ENCODE measurements at regions not wholly inside any gene's neighbourhood (a gene's known extent, or its start where the extent isn't known, plus 50 kb on each side); places are given as distances from the start of the nearest gene placed in this dataset.
"Not testable (repeated sequence)": the region's sequence is repeated elsewhere in the genome, so short reads cannot be mapped to it uniquely, and the experiment has no call there.

DNA sequence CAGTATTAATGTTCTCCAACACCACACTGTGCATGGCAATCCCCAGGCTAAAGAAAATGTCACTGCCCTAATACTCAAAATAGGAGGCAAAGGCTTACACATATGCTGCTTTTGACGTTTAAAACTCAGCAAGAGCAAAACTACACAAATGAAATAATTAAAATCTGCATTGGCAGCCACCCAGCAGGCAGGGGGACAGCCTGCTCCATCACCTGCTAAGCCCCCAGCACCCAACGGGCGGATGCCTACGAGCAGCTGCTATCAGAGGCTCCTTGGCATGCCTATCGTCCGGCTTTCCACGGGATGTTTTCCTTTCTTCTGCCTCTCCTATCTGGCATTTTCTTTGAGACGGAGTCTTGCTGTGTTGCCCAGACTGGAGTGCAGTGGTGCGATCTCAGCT is 337.5 kb downstream of the SOX9 start:
- DNase-seq, result peak in 1 of 2 experiments; percentile 4

DNA sequence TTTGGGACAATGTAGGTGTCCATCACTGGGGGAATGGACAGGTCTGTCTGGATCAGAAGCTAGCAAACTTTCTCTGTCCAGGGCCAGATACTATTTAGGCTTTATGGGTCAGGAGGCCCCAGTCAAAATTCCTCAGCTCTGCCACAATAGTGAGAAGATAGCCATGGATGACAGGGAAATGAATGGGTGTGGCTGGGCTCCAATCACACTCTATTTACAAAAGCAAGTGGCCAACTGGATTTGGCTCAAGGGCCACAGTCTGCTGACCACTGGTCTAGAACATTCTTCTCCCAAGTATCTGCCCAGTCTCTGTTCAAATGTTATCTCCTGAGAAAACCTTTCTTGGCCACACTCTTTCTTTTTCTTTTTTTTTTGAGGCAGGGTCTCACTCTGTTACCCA is 339.9 kb downstream of the SOX9 start:
- no peak for DNase-seq

DNA sequence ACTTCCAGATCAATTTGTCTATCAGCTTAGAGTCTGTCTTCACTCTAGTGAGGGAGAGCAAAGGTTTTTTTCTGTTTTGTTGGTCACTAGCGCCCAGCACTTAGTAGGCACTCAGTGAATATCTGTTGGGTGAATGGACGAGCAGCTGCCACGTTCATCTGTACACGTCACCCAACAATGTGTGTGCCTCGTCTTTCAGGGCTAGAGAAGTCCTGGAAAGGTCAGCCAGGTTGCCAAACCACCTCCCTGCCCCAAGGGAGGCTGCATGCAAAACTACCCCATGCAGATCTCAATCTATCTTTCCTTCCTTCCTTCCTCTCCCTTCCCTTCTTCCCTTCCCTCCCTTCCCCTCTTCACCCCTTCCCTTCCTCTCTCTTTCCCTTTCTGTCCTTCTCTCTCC is 340.9 kb downstream of the SOX9 start:
- DNase-seq, result no peak

DNA sequence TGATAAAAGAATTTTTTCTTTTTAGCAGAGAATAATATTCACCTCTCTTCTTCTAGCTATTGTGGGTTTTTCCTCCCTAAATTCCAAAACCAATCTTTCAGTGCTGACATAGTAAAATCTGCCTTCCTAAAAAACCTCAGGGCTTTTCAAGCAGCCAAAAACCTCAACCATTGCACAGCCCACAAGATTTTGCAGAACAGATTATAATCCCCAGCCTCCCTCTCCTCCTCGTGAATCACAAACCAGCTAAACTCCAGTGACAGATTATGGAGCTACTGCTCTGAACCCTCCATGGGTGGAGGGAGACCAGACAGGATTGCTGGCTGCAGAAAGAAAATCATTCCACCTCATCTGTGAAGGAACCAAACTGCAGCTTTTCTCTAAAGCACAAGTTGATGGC is 341.6 kb downstream of the SOX9 start:
- no peak for DNase-seq

DNA sequence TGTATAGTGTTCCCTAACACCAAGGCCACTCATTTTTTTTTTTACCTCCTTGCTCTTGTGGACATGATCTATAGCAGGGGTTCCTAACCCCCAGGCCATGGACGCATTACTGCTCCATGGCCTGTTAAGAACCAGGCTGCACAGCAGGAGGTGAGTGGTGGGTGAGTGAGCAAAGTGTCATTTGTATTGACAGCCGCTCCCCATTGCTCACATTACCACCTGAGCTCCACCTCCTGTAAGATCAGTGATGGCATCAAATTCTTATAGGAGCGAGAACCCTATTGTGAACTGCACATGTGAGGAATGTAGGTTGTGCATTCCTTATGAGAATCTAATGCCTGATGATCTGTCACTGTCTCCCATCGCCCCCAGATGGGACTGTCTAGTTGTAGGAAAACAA is 342.0 kb downstream of the SOX9 start:
- no peak for DNase-seq

DNA sequence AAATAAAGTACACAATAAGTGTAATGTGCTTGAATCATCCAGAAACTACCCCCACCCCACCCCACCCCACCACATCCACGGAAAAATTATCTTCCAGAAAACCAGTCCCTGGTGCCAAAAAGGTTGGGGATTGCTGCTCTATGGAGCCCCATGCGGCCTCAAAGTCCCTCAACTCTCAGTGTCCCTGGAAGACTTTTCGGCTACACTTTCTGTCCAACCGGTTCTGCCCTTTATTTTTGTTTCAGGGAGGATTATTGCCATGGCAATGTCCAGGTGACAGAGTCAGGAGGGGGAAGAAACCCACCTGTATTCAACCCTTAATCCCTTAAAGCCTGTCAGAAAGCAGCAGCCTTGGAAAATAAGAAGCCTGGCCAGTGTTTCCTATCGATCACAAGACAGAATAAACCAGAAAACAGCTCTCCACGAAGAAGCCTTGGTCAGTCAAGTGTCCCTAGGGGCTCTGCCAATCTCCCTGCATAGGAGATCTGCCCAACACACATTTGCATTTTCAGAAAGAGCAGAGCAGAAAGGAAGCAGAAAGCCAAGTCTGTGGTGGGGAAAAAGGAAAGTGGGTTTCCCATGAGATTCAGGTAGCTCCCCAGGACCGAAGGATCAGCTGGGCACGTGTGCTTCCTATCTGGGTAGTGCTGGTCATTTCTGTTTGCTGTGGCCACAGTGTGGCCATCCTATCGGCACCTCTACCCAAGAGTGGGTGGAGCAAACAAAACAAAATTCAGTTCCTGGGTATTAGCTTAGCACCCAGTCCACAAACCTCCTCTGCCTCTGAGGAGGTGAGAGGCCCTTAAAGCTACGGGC is 342.7 kb downstream of the SOX9 start:
- no peak for DNase-seq

DNA sequence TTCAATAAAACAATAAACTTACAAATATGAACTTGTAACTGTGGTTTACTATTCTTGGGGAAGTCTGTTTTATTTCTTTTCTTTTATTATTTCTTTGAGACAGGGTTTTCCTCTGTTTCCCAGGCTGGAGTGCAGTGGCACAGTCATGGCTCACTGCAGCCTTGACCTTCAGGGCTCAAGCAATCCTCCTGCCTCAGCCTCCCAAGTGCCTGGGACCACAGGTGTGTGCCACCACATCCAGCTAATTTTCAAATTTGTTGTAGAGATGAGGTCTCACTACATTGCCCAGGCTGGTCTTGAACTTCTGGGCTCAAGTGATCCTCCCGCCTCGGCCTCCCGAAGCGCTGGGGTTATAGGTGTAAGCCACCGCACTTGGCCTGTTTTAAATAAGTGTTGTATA is 343.4 kb downstream of the SOX9 start:
- not testable (repeated sequence) for DNase-seq

DNA sequence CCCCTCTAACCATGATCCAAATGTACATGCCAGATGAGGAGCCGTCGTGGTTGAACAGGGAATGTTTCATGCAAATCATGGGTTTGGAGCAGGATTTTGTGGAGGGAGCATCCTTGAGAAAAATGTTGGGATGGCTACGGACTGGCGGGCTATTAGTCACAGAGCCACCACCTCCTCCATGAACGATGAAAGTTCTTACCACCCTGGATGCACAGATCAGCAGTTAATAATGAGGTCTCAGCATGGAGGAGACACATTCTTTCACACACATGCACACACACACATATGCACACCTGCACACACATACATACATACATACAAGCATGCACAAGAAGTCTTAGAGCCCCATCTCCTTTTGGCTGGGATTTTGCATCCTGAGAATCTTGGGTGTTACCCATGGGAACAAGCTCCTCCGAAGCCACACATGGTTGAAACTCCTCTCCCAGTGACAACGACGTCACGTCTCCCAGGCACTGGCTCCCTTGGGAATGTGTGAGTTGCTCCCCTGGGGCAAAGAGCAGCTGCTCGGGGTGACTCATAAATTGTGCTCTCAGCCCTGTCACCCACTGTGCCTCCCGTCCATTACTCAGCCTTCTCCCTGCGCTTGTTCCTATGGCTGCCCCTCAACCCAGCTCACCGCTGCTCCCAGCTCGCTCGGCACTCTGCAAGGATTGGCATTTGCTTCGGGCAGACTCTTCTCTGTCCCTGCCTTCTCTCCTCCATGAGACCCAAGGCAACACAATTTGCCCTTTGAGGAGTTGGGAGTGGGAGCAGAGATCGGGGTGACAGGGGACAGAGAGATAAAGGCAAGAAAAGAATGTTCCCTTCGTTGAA is 344.6 kb downstream of the SOX9 start:
- DNase-seq, result no peak

DNA sequence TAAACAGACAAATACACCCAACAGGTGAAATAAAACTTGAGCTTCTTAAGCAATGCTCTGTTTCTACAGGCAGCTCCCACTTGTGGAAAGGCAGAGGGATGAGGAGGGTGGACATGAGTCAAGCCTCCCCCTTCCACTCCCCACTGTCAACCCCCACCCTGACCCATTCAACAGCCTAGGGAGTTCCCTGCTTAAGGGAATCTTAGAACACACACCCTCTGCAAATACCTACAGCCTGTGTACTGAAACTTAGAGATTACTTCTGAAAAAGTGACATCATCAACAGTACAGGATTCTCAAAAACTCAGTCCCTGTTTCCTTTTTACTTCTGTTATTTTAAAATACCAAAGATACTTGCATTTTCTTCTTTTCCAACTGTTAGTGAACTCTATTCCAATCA is 345.4 kb downstream of the SOX9 start:
- DNase-seq, result no peak

DNA sequence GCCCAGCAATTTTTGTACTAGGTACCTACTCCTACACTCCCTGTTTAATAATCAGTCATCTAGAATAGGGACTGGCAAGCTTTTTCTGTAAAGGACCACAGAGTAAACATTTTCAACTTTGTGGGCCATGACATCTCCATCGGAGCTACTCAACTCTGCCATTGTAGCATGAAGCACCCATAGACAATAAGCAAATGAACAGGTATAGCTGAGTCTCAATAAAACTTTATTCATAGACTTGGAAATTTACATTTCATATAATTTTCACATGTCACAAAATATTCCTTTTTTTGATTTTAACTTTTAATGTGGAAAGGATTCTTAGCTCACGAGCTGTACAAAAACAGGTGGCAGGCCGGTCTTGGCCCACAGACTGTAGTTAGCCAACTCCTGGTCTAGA is 345.8 kb downstream of the SOX9 start:
- no peak for DNase-seq

DNA sequence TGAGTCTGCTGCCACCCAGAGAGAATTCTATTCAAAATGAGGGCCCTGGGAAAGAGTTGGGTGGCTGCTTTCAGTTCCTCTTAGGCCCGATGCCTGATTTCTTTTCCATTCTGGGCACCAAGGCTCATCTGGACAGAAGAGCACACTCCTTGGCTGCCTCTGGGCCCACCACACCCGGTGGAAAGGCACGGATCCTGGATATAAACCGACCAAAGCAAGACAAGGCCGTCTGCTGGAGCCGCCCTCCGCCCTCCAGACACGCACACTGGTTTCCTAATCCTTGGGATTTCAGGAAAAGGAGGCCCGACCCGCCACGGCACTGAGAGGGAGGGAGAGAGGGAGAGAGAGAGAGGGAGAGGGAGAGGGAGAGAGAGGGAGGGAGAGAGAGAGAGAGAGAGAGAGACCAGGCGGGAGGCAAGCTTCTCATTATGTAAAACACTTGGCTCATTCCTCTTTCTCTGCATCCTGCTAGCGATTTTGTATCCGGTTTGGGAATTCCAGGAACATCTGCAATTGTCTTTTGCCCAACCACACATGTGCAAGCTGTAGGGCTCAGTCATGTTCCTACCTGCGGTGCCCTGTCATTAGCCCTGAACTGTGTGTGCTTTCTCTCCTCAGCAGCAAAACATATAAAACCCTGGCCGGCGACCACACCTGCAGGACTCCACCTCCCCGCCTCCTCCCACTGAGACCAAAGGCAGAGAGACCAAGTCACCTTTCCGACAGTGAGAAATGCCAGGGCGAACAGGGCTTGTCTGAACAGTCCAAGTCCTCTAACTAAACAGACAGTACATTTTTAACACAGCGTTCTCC is 347.2 kb downstream of the SOX9 start:
- no peak for DNase-seq

DNA sequence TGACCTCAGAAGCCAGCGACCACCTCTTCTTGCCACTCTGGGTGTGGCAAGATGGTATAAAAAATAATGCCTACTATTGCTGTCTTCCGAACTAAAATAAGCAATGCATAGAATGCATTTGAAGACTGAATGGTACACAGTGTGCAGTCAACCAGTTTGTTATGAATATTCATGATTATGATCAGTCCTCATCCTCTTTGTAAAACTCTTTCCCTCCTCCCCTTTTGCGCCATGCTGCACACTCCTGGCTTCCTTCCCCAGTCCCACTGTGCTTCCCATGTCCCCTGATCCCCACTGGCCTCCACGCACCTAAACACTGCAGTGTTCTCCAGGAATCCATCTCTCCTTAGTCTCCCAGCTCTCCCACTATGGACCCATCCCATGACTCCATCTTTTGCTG is 348.0 kb downstream of the SOX9 start:
- no peak for DNase-seq

DNA sequence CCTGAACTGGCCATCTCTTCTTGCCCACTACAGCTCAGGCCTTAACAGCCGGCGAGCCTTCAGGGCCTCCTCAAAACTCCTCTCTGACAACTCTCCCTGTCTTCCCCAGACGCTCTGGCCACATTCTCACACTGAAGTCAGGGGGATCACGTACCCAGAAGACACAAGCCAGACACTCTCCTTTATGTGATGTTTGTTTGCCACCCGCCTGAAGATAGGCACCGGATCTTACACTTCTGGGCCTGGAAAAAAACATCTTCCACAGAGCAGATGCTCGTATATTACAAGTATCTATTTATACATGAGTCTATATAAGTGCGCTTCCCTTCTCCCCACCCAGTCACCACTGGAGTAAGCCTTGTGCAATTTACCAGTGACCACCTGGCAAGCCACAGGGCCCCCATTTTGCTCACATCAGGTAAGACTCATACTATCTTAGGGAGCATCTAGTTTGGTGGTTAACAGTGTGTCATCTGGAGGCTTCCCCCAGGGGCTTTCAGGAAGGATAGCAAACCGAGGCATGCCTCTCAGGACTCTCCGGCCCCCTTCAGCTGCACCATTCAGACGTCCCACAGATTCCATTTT is 349.4 kb downstream of the SOX9 start:
- no peak for DNase-seq

DNA sequence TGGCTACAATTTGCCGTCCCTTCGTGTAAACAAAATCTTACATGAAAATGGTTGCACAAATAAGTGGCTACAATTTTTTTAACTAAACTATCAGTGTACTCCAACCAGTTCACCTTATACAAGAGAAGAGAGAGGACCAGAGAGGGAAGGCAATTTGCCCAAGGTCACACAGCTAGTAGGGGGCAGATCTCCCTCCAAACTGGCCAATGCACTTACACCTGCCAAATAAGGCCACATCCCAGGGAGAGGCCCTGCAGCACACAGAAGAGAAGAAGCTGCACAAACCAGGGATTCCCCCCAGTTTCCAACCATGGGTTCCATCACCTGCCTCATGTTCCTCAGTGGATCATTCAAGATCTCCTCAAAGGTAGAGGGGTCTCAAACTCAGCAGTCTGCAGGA is 349.9 kb downstream of the SOX9 start:
- DNase-seq, result no peak

DNA sequence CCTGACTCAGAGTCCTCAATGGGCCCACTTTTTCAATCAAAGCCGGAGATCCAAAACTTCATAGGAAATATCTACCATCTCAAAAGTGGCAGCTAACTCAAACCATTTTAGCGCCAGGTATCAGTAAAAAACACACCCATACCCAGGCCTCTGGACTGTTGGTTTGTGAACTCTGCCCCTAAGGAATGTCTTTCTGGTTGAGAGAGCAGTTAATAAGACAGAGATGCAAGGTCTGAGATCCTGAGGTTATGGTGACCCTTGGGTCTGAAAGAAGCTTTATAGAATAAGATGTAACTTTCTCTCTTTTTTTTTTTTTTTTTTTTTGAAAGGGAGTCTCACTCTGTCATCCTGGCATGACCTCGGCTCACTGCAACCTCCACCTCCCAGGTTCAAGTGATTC is 350.5 kb downstream of the SOX9 start:
- no peak for DNase-seq

DNA sequence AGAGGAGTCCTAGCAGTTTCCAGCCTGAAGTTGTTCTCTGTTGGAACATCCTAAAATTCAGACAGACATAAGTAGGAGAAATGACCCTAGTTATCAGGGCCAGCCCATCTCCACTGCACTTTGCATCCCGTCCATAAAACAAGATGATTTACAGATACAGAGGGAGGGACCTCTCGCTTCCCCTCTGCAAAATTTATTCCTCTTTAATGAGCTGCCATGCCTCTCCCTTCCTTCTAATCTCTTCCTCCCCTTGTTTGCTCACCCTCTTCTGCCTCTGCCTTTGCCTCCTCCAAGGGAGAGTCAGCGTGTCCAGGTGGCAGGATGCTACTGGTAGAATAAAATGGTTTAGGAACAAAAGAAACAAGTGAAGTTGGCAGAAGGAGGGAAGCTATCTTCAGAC is 351.3 kb downstream of the SOX9 start:
- DNase-seq, result no peak

DNA sequence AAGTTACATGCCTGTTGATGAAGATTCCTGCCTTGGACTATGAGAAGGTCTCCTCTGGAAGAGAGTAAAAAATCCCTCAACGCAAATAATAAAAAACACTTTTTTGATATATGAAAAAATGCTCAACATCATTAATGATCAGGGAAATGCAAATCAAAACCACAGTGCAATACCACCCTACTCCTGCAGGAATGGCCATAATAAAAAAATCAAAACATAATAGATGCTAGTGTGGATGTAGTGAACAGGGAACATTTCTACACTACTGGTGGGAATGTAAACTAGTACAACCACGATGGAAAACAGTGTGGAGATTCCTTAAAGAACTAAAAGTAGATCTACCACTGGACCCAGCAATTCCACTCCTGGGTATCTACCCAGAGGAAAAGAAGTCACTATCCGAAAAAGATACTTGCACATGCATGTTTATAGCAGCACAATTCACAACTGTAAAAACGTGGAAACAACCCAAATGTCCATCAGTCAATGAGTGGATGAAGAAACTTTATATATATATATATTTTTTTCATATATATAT is 352.1 kb downstream of the SOX9 start:
- DNase-seq, result not testable (repeated sequence)

DNA sequence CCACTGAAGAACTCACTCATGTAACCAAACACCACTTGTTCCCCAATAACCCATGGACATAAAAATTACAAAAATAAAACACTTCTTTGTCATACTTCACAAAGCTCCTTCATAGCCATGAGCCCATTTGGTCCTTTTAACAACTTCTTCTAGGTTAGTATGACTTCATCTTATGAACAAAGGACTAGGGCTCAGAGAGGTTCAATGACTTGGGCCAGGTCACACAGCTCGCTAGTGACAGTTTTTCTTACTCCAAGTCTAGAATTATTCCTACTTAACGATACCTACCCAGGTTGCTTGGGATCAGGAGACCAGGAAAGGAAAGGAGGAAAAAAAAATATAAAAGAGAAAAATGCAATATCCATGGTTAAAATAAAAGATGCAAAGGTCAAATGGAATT is 353.4 kb downstream of the SOX9 start:
- DNase-seq, result no peak

DNA sequence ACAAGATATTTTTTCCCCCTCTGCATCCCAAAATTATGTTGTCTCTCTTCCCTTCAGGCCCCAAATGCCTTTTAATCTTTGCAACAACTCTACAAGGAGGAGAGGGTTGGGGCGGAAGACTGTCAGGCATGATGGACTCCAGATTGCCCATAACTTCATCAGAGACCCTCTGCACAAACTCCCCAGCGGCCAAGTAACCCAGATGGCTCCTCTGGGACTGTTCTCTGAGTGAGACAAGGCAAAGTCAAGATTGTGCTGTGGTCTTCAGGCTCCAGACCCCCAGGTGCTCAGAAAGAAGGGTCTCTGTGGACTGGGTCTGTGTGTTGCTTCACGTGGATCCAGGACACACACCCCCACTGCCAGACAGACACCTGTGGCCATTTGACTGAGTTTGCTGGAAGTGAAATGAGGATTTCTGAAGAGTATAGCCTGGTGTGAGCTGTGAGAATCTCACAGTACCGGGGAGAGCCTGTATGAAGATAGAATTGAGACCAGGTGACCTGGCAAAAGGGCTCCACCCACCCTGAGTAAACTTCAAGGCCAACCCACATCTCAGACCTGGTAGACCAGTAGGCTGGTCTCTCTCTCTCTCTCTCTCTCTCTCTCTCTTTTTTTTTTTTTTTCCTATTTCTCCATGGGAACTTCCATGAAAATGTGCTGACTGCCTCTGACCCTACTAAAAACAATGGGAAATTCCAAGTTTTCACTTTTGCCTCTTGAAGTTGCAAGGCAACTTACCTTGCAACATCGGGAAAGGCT is 354.1 kb downstream of the SOX9 start:
- no peak for DNase-seq

DNA sequence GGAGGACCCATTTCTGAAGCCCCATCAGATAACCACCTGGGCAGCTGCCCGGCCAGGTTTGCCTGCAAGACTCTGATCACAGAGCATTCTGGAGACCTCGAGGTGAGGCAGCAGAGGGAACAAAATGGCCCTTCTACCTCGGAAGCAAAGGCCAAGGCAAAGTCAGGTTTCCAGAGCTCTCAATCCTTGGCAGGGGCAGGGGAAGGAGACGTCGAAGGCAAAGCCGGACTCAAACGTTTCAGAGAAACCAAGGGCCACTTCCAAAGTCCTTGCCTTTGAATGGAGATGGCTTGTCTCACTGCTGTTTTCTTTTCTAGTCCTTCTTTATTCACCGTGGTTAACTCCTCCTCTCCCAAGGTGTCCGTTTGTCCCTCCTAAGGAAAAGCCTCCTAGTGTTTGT is 355.3 kb downstream of the SOX9 start:
- no peak for DNase-seq

DNA sequence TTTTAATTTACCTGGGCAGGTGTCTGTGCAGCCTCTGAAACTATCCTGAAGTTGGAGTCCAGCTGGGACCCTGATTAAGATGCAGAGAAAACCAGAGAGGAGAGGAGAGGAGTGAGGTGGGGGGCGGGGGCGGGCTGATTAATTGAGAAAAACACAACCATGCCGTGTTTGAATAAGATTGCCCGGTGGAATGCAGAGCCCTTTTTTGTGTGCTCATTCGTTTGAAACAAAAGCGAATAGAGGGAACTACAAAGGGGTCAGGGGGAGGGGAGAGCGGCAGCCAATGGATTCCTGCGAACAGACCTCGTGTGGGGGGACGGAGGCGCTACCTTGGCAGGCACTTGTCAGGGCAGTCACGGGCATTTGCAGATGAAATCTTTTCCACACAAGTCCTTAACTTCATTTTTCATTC is 355.8 kb downstream of the SOX9 start:
- DNase-seq, result no peak

DNA sequence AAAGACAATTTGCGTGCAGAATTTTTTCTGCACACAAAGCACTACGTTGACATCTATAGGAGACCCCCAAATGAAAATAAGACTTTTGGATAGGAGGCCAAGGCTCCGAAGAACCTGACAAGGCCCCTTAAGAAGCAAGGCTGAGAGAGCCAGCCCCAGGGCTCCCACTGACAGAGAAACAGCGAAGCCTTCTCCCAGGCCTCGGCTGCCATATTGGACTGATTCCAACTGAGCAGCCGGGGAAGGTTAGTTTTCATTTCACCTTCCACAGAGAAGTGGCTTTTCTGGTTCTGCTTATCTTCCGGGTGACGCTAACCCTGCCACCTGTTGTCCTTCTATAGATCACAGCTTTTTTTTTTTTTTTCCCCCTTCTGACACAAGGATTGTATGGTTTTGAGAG is 356.7 kb downstream of the SOX9 start:
- DNase-seq, result peak in 1 of 2 experiments; percentile 43

Data from NCI-H446 (cell line).